Esophagus muscularis mucosa (tissue), 4 donors: ENCODE measurements at regions not wholly inside any gene's neighbourhood (a gene's known extent, or its start where the extent isn't known, plus 50 kb on each side); places are given as distances from the start of the nearest gene placed in this dataset.

Experiments used
- CTCF ChIP-seq, 3 experiments: fragments of 200-600 bp in 2 of 3; fragments of 450-650 bp in 1 of 3; sonication (generic) in 2 of 3; IDR thresholded peaks; one replicate each; pipeline ENCODE4 v1.5.1; 2017 to 2019; ENCODE audit warnings: antibody characterized with exemption in 3 of 3, mild to moderate bottlenecking in 2 of 3, moderate library complexity in 1 of 3
- EP300 ChIP-seq: sonication (generic); formaldehyde crosslinking; IDR thresholded peaks from one replicate; pipeline ENCODE4 v1.6.1; 2017; ENCODE audit warnings: antibody characterized with exemption
- POLR2AphosphoS5 ChIP-seq, 2 donors: sonication (generic); formaldehyde crosslinking; IDR thresholded peaks; one replicate each; pipeline ENCODE4 v1.6.1; 2017; ENCODE audit warnings: antibody characterized with exemption in 2 of 2

- TF ChIP-seq CTCF (IDR thresholded peaks at IDR 0.05): no peak
- peak in 1 of 2 donors; percentile 53 for TF ChIP-seq POLR2AphosphoS5 (IDR thresholded peaks at IDR 0.05)
- no peak for TF ChIP-seq EP300
Measured at GRCh38 chr7:159227433-159227832, 82.8 kb upstream of the VIPR2 start.
